ENCODE measurements at regions not wholly inside any gene's neighbourhood (a gene's known extent, or its start where the extent isn't known, plus 50 kb on each side); places are given as distances from the start of the nearest gene placed in this dataset.
A peak's percentile ranks its signal among the peaks of the same experiment; 100 is the strongest.

- no peak overlapping the region for H2BK120ac ChIP-seq (replicated peaks; ENCODE audit: low read depth, low read length)
- H2AFZ ChIP-seq (ENCODE audit: low read length), result 0 out of 2 replicates have a peak overlapping the region, but pooled peaks have one; percentile 23
- H3K4me2 ChIP-seq (ENCODE audit: insufficient read depth in 1 of 2, low read depth in 2 of 2, low read length in 2 of 2), result no peak overlapping the region
- no peak overlapping the region for H3K4ac ChIP-seq (replicated peaks; ENCODE audit: insufficient read length, low read depth, low read length)
- no peak overlapping the region for H3K9ac ChIP-seq (replicated peaks in 1 of 4; ENCODE audit: extremely low read depth in 1 of 4, low read depth in 3 of 4, low read length in 3 of 4)
- POLR2A ChIA-PET (ENCODE audit: partially characterized antibody), result no interaction called here
- TF ChIP-seq JUND (IDR thresholded peaks at IDR 0.05; ENCODE audit: low read length) (no peak), RFX5 (IDR thresholded peaks at IDR 0.05; ENCODE audit: borderline replicate concordance, low read depth, low read length) (no peak), HDAC2 (IDR thresholded peaks at IDR 0.05; ENCODE audit: borderline replicate concordance in 1 of 2, low read depth in 2 of 2, low read length in 2 of 2) (no peak), RXRA (IDR thresholded peaks at IDR 0.05; ENCODE audit: insufficient read depth, low read depth, low read length) (no peak), CHD2 (IDR thresholded peaks at IDR 0.05; ENCODE audit: low read length) (no peak), TBP (IDR thresholded peaks at IDR 0.05; ENCODE audit: low read depth, low read length) (no peak), TEAD4 (IDR thresholded peaks at IDR 0.05; ENCODE audit: low read depth, low read length) (no peak), RNF2 (IDR thresholded peaks at IDR 0.05; ENCODE audit: borderline replicate concordance, low read depth, low read length, missing control alignments, poor library complexity, severe bottlenecking) (no peak), ATF2 (IDR thresholded peaks at IDR 0.05; ENCODE audit: low read length) (no peak), ASH2L (IDR thresholded peaks at IDR 0.05; ENCODE audit: low read length) (no peak), NRF1 (IDR thresholded peaks at IDR 0.05; ENCODE audit: low read depth, low read length) (no peak)
- H3K14ac ChIP-seq (ENCODE audit: insufficient read length), result no peak overlapping the region
- CTCF ChIA-PET (ENCODE audit: partially characterized antibody), result no interaction called here
- H3K23ac ChIP-seq (ENCODE audit: insufficient read length), result no peak overlapping the region
- H3K56ac ChIP-seq (replicated peaks; ENCODE audit: insufficient read length, low read depth, low read length), result no peak overlapping the region
- no peak overlapping the region for H3K27ac ChIP-seq (ENCODE audit: low read depth, low read length)
- FAIRE-seq, result no peak
- no peaks in the 10 kb centered on the region for H3K79me2 ChIP-seq (ENCODE audit: control insufficient read depth in 1 of 2, insufficient read depth in 2 of 2, low read length in 2 of 2)
- H2AK5ac ChIP-seq (ENCODE audit: low read depth, low read length), result no peak overlapping the region
- no peaks in the 10 kb centered on the region for H3K79me1 ChIP-seq (ENCODE audit: low read depth, low read length)
- no peaks in the 10 kb centered on the region for H3K36me3 ChIP-seq (ENCODE audit: control insufficient read depth in 2 of 4, insufficient read depth in 4 of 4, low read length in 3 of 4)
- H2BK12ac ChIP-seq (ENCODE audit: low read depth, low read length), result no peak overlapping the region
- no peak overlapping the region for H3K4me3 ChIP-seq (ENCODE audit: extremely low read depth in 1 of 4, insufficient read depth in 2 of 4, low read depth in 3 of 4, low read length in 4 of 4)
- H3K18ac ChIP-seq (ENCODE audit: extremely low read depth, low read length), result no peak overlapping the region
- no peak overlapping the region for H4K8ac ChIP-seq (ENCODE audit: extremely low read depth, insufficient read depth, low read length)
- H3K27me3 ChIP-seq (replicated peaks in 1 of 4; ENCODE audit: control insufficient read depth in 3 of 4, extremely low read depth in 1 of 4, insufficient read depth in 3 of 4, low read length in 3 of 4), result no peaks in the 10 kb centered on the region
- no peak overlapping the region for H4K91ac ChIP-seq (replicated peaks; ENCODE audit: insufficient read length, low read length)
- H2BK20ac ChIP-seq (ENCODE audit: low read length), result no peak overlapping the region
- H4K20me1 ChIP-seq (replicated peaks in 1 of 2; ENCODE audit: control insufficient read depth in 1 of 2, insufficient read depth in 2 of 2, low read length in 2 of 2), result no peaks in the 10 kb centered on the region
- no peaks in the 10 kb centered on the region for H3K23me2 ChIP-seq (ENCODE audit: low read depth, low read length)
- no peak overlapping the region for H2BK15ac ChIP-seq (ENCODE audit: low read length)
- peaks cover 3 to 12% (median 4%) of the 10 kb centered on the region in 4 experiments; a peak in 6 of 7 replicates for H3K4me1 ChIP-seq (replicated peaks in 1 of 4; ENCODE audit: control insufficient read depth in 3 of 4, insufficient read depth in 4 of 4, low read length in 3 of 4)
- H4K5ac ChIP-seq (ENCODE audit: insufficient read length, low read depth, low read length), result no peak overlapping the region
- H2BK5ac ChIP-seq (ENCODE audit: low read depth, low read length), result no peak overlapping the region
- H3K9me3 ChIP-seq (ENCODE audit: insufficient read depth in 2 of 2, low read depth in 1 of 2, low read length in 1 of 2), result no peaks in the 10 kb centered on the region
- WGBS, 2 experiments (ENCODE audit: extremely low coverage in 1 of 2, insufficient coverage in 1 of 2, insufficient read length in 1 of 2, insufficient replicate concordance in 2 of 2, low coverage in 1 of 2, low lambda C conversion rate in 2 of 2, missing lambda C conversion rate in 1 of 2), result 72% methylated on average over 3 of the region's 3 CpGs; no CpG with 5 or more reads in 1 of the 2 experiments
- no peak for DNase-seq (ENCODE audit: low read depth in 1 of 2, low spot score in 2 of 2)
Observed at GRCh38 chr10:81248886-81249285, 626.1 kb upstream of the NRG3 start.
